CD4-positive, alpha-beta T cell (primary cell): ENCODE measurements at regions not wholly inside any gene's neighbourhood (a gene's known extent, or its start where the extent isn't known, plus 50 kb on each side); places are given as distances from the start of the nearest gene placed in this dataset.

Experiments used
- ATAC-seq: fragments of 200-7000 bp; cut with Tn5 transposase; one replicate; pipeline ENCODE4 v1.10.0; 2022; ENCODE audit warnings: mild to moderate bottlenecking; ENCODE audit not compliant: poor library complexity
- CTCF ChIA-PET: fragments of 350-600 bp; sonication (Branson Sonifier 250); formaldehyde crosslinking; loops from one replicate; lab custom pipeline; 2021; ENCODE audit warnings: antibody characterized with exemption, inconsistent platforms; lab: Charles Lee
- POLR2A ChIA-PET: fragments of 350-600 bp; sonication (Branson Sonifier 250); formaldehyde crosslinking; loops from one replicate; lab custom pipeline; 2021; ENCODE audit warnings: antibody characterized with exemption, inconsistent platforms; lab: Charles Lee
- DNase-seq, 14 experiments: peaks; one replicate each; pipeline ENCODE4 v3.0.0-alpha.2; 2013 to 2020; ENCODE audit warnings: mixed read lengths in 2 of 14
- H3K27ac ChIP-seq, 2 donors: one replicate each; pipeline versions ENCODE4 v1.5.1 to v1.7.0; 2013; ENCODE audit warnings: low read length in 2 of 2, low read depth in 1 of 2, mild to moderate bottlenecking in 1 of 2
- H3K27me3 ChIP-seq, 2 experiments: 1 replicate in 1 of 2; 2 replicates in 1 of 2; pipeline versions ENCODE4 v1.6.1 to v1.7.0; 2013; ENCODE audit warnings: low read length in 2 of 2, control low read depth in 1 of 2, mild to moderate bottlenecking in 1 of 2, moderate library complexity in 1 of 2; ENCODE audit not compliant: insufficient read depth in 2 of 2, control insufficient read depth in 1 of 2
- H3K36me3 ChIP-seq: one replicate; pipeline ENCODE4 v1.6.1; 2013; ENCODE audit warnings: low read length, control low read depth; ENCODE audit not compliant: insufficient read depth
- H3K4me1 ChIP-seq: one replicate; pipeline ENCODE4 v1.6.1; 2013; ENCODE audit warnings: low read length, control low read depth; ENCODE audit not compliant: insufficient read depth
- H3K4me3 ChIP-seq: one replicate; pipeline ENCODE4 v1.5.1; 2013; ENCODE audit warnings: mild to moderate bottlenecking, low read length, moderate library complexity
- H3K9me3 ChIP-seq, 2 experiments: 1 replicate in 1 of 2; 2 replicates in 1 of 2; pipeline versions ENCODE4 v1.6.1 to v1.7.0; 2013; ENCODE audit warnings: low read length in 2 of 2, mild to moderate bottlenecking in 2 of 2, control low read depth in 1 of 2, moderate library complexity in 1 of 2; ENCODE audit not compliant: control insufficient read depth in 1 of 2, insufficient read depth in 1 of 2
- H3K27ac Mint-ChIP-seq: one replicate; pipeline ENCODE4 v1.8.0; 2020; ENCODE audit warnings: mixed read lengths
- H3K27me3 Mint-ChIP-seq: one replicate; pipeline ENCODE4 v1.8.0; 2021; ENCODE audit warnings: mixed read lengths
- H3K36me3 Mint-ChIP-seq: one replicate; pipeline ENCODE4 v1.8.0; 2021; ENCODE audit warnings: low read depth, mixed read lengths
- H3K4me1 Mint-ChIP-seq: one replicate; pipeline ENCODE4 v1.8.0; 2021; ENCODE audit warnings: low read depth, mixed read lengths
- H3K4me3 Mint-ChIP-seq: one replicate; pipeline ENCODE4 v1.8.0; 2020; ENCODE audit warnings: mild to moderate bottlenecking, mixed read lengths
- H3K9me3 Mint-ChIP-seq: one replicate; pipeline ENCODE4 v1.8.0; 2020; ENCODE audit warnings: mixed read lengths
- CTCF ChIP-seq: fragments of 200-600 bp; IDR thresholded peaks from one replicate; pipeline ENCODE4 v1.8.0; 2022; ENCODE audit warnings: antibody characterized with exemption, mild to moderate bottlenecking
- intact Hi-C, 2 experiments: fragments of 100-400 bp; cut with DNase I in 1 of 2; cut with micrococcal nuclease in 1 of 2; formaldehyde crosslinking; loops; one replicate each; pipeline versions ENCODE4 v1.15.1 to v1.9.0; 2023 to 2025; cut with DNase I, micrococcal nuclease

- Histone ChIP-seq H3K27ac (no peak overlapping the region), H3K27me3 (no peaks in the 10 kb centered on the region), H3K4me1 (no peaks in the 10 kb centered on the region), H3K9me3 (no peaks in the 10 kb centered on the region), H3K4me3 (no peak overlapping the region), H3K36me3 (no peaks in the 10 kb centered on the region)
- ATAC-seq, result no peak
- ChIA-PET CTCF (no interaction called here), POLR2A (no interaction called here)
- H3K4me3 Mint-ChIP-seq, result no peak overlapping the region
- H3K9me3 Mint-ChIP-seq, result no peaks in the 10 kb centered on the region
- intact Hi-C loops, result no loop called here
- no peaks in the 10 kb centered on the region for H3K4me1 Mint-ChIP-seq
- no peak for TF ChIP-seq CTCF
- no peaks in the 10 kb centered on the region for H3K27me3 Mint-ChIP-seq
- no peaks in the 10 kb centered on the region for H3K36me3 Mint-ChIP-seq
- no peak overlapping the region for H3K27ac Mint-ChIP-seq
- no peak for DNase-seq
Observed at GRCh38 chrY:8333328-8333727, 1003.9 kb upstream of the TSPY4 start.

GRCh38 chrY:8335299-8335835 lies 1001.9 kb upstream of the TSPY4 start:
- TF ChIP-seq CTCF, result no peak
- no peaks in the 10 kb centered on the region for H3K27me3 Mint-ChIP-seq

GRCh38 chrY:8336112-8336774 lies 1001.0 kb upstream of the TSPY4 start:
- no peak overlapping the region for H3K4me3 ChIP-seq
- Mint-ChIP-seq H3K4me3 (no peak overlapping the region), H3K27ac (no peak overlapping the region), H3K4me1 (no peaks in the 10 kb centered on the region), H3K27me3 (no peaks in the 10 kb centered on the region), H3K9me3 (no peaks in the 10 kb centered on the region), H3K36me3 (no peaks in the 10 kb centered on the region)
- ATAC-seq (no peak), DNase-seq (no peak)
- H3K9me3 ChIP-seq, result no peaks in the 10 kb centered on the region
- no peak overlapping the region for H3K27ac ChIP-seq
- no peak for TF ChIP-seq CTCF
- intact Hi-C loops, result no loop called here
- H3K4me1 ChIP-seq, result no peaks in the 10 kb centered on the region
- POLR2A ChIA-PET, result no interaction called here
- H3K36me3 ChIP-seq, result no peaks in the 10 kb centered on the region
- H3K27me3 ChIP-seq, result no peaks in the 10 kb centered on the region
- CTCF ChIA-PET, result no interaction called here

More at GRCh38 chrY:8335299-8335835, 1001.9 kb upstream of the TSPY4 start:
- Mint-ChIP-seq H3K27ac (no peak overlapping the region), H3K4me3 (no peak overlapping the region), H3K4me1 (no peaks in the 10 kb centered on the region), H3K9me3 (no peaks in the 10 kb centered on the region), H3K36me3 (no peaks in the 10 kb centered on the region)
- Histone ChIP-seq H3K36me3 (no peaks in the 10 kb centered on the region), H3K9me3 (no peaks in the 10 kb centered on the region), H3K27ac (no peak overlapping the region), H3K4me1 (no peaks in the 10 kb centered on the region), H3K4me3 (no peak overlapping the region), H3K27me3 (no peaks in the 10 kb centered on the region)
- DNase-seq, result no peak
- ChIA-PET CTCF (no interaction called here), POLR2A (no interaction called here)
- no peak for ATAC-seq
- intact Hi-C loops, result no loop called here
